A172 (cell line): ENCODE measurements at regions not wholly inside any gene's neighbourhood (a gene's known extent, or its start where the extent isn't known, plus 50 kb on each side); places are given as distances from the start of the nearest gene placed in this dataset.

ENCODE experiments used
- DNase-seq: peaks from one replicate; pipeline ENCODE4 v3.0.0-alpha.2; 2015; ENCODE audit warnings: low spot score

DNA sequence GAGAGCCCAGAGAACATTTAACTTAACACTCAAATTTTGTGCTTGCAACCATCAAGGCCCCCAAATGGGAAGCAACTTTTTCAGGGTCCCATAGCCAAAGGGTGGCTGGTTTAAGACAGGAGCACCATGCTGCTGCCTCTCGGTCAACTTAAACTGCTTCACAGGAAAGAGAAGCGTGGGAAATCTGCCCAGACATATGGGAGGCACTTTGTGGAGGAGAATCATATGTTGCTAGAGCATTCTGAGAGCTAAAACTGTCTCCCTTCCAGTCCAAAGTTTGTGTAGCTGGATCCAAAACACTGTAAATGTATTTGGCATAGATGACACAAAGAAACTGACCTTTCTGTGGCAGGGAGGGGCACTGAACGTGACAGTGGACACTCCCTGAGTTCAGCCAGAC, 305.9 kb upstream of the RORA start:
- no peak for DNase-seq

DNA sequence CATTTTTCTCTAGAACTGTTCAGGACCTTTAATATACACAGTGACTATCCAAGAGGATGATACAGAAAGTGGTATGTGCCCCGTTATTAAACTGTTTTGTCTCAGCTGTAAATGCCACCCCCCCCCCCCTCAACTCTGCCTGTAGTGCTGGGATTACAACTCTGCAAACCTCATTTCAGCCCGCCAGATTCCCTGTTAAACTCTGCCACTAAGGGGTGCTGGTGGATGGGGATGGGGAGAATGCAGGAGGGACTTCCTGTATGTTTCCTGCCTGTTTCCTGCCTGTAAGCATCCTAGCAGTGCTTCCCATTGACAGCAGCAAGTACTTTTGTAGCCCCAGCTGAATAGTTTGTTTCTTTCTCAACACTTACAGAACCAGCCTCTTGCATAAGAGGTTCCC, 301.7 kb upstream of the RORA start:
- DNase-seq = no peak

DNA sequence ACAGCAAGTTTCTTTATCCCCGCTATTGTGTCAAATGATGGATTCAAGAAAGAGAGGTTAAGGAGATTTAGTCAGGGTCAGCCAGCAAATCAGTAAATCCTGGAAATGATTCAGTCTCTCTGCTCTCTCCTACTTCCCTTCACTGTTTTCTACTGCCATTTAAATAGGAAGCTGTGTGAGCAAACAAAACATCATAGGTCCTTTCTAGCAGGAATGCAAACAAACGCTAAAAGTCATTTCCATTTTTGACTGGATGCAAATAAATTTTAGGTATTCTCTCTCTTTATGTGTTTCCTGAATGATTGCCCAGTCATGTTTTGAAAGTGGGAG, 299.4 kb upstream of the RORA start:
- no peak for DNase-seq

DNA sequence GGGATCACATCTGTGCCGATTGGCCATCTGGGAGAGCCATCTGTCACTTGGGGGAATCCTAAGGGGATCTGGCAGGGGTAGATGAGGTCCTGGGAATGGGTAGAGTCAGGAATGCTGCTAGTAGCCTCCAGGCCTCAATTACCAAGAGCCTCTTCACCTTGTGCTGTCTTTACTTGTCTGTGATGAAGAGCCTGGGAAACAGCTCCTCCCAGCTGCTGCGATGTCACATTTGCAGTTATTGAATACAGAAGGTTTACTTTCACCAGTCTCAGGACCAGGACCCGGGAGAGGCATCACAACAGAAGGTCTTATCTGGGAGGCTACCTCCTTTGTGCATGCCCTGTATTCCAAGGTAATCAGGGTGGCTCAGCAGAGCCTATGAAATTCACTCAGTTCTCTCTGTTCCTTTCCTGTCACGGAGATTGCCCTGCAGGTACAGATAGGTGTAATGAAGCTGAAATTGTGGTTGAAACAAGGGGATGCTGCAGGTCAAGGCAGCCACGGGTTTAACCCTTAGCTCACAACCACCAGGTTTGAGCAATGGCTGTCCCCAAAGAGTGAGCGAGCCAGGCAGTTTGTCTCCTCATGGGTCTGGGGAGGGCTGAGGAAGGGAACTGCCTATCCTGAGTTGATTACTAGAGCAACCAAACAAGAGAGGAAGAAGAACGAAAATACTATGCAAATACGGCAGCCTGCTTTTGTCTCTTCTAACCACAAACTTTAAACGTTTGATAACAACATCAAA, 298.9 kb upstream of the RORA start:
- no peak for DNase-seq

DNA sequence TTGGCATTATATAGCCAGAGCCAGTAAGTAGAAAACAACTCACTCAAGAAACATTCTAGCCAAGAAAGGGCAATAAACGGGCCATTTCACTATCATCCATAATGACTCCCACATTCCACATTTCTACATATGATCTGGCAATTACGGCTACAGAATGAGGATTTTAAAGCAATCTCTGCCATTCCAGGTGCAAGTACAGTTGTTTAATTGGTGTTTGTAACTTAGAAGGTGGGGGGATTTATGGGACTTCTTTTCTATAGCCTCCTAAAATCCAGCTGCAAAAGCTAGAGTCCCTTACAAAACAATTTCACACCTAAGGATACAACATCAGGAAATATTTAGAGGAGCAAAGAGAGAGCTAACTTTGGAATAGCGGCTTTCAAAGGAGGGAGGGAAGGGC, 295.4 kb upstream of the RORA start:
- no peak for DNase-seq

DNA sequence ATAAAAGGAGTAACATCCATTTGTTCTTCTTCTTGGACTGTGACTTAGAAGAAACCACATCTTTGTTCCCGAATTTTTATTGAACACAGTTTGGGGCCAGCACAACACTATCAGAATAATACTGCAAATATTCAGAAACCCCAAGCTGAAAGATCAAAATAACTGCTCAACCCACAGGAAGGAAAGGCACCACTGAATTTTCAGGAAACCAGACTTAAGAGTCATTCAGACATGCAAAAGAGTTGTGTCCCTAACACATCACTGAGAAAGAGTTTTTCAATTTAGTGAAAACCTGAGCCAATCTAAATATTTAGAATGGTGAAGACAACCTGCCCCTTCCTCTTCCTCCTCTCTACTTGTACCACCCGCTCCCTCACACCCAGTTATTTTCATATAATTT, 295.0 kb upstream of the RORA start:
- no peak for DNase-seq

DNA sequence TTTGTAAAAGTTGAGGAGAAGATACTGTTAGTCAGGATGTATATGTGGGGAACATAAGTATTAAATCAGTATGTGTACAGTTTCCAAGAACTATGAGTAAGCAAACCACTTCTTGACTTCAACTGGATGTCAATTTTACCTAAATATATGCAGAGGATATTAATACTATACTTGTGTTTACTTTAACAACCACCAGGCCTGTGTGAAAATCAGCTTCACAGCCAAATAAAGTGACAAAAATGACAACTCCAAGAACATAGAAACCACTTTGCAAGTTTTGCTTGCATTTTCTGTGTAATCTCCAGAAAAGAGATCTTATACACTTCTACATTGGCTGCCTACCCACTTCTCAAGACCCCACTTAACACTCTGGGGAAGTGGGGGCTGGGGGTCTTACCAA, 293.3 kb upstream of the RORA start:
- no peak for DNase-seq

DNA sequence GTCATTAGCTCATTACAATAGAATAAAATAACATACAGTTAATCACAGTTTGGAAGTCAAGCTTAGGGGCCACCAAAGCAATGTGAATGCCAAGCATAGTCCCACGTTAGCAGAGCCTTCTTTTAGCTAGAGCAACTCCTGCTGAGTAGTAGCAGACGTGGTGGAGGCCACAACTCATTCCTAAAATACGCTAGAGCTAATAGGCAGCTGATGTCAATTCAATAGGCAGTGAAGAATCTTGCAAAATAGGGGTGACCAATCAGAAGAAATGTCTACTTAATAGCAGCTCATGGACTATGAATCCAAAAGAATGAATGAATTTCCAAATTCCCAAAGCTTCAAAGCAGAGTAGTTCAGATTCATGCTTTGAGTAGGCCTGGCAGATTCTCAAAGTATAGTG, 292.9 kb upstream of the RORA start:
- no peak for DNase-seq

DNA sequence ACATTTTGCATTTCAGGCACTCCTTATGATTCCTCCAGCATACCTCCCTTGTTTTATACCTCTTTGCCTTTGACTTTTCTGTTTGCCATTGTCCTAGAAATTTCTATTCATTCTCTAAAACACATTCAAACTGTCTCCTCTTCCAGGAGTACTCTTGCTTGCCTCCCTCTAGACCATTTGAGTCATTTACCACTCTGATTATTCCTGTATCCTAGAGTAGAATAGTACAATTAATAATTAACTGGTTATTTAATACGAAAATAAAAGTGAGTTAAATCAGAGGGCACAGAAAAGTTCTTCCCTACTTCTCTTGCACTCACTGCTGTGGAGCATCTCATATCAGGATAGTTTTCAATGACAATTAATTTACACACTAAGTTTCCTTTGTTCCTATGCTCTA, 290.2 kb upstream of the RORA start:
- DNase-seq = no peak

DNA sequence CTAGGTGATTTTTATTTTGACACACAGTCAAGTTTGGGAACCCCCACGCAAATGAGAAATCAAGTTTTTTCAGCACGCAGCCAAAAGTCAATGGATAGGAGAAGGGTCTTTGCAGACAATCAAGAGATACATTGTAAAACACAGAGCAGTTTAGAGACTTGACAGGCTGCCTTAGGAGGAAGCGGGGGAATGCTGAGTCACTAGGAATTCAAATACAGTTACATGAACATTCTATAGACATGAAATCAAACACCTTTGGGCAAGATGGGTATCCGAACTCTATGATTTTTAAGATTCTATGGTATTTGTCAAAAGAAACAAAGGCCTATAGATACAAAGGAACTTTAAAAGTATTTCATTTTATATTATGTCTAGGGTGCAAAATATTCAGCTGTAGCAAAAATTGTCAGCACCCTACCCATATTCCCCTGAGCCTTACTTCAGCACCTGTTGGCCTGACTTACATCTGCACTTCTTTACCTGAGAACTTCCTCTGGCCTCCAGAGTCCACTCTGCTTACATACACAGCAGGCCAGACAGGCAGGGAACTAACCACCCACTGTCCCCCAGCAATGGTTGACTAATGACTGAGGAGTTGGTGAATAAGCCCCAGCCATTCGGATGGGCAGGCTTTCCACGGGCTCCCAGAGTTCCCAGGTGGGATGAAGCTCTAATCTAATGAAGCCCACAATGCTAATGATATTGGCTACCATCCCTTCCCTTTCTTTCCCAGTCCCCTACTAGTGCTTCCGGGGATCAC, 289.3 kb upstream of the RORA start:
- no peak for DNase-seq

DNA sequence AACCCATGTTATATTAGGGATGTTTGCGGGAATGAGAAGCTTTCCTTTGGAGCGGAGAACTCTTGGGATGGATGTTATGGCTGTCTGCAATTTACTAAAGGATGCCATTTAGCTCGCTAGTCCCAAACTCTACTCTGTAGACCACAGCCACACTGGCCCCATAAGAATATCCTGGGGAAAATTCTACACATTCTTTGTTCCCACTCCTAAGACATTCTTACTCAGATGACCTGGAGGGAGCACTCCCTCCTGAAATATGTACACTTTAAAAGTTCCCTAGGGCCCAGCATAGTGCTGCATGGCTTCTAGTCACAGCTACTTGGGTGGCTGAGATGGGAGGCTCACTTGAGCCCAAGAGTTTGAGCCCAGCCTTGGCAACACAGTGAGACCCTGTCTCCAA, 288.7 kb upstream of the RORA start:
- no peak for DNase-seq

DNA sequence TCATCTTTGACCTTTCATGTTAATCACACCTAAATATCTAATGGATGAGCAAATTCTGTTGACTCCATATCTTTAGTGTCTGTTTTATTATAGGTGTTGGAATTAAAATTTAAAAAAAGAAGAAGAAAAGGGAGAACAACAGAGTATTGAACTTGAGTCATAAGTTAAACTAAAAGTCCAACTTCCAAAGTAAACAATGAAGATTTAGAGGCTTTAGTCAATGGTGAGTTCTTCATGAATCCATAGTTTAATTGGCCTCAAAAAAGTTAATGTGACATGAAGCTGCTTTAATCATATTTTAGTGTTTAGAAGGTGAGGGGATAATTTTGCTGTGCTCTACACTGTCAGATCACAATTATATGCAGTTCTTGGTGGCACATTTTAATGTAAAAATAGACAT, 288.2 kb upstream of the RORA start:
- no peak for DNase-seq

DNA sequence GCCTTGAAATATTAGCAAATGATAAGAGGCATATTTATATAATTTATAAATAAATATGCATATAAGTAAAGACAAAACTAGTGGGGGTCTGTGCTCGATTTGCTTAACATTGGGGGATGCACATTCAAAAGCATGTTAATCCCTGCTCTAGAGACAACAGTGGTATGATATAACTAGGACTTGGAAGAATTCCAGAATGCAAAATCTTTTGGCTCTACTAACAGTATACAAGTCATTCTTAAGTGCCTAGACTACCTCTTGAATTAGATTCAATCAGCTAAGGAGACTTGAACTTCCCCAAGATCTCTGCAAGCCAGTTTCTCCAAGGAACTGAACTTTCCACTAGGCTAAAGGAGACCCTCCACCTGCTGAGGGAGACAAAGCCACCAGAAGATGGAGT, 282.7 kb upstream of the RORA start:
- no peak for DNase-seq

DNA sequence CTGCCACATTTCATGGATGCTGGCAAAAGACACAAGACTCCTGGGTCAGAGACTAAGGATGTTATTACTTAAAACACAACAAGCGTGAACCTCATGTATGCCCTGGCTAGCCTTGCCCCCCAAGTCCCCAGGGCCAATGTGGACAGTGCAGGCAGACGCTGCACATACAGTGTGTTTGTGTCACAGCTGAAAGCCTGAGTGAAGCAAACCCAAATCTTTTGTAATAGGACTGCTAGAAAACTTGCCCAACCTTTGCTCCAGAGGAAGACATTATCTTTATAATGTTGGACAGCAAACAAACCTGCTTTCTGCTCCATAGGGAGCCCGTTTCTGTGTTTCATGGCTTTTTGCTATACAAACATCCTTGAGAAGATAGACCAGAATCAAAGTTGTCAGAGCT, 282.0 kb upstream of the RORA start:
- no peak for DNase-seq

DNA sequence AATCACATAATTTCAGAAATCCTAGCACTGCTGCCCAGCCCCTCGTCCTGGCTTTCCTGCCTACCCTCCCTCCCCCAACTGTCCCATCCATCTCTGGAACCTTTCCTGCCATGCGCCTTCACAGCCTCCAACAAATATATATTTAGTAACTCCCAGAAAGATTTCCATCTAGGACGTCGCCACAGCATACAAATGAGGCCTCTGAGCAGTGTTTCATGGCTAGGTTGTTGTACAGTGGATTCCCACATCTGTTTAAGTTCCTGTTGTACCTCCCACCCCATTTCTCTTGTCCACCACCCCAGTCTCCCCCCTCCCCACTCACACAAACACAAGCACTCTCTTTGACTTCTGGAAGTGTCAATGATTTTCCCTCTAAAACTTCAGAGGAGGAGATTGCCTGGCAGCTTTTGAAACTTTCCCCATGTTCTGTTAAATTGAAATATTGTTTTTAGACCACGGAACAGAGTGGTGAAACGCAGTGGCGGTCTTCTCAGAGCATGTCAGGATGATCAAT, 280.3 kb upstream of the RORA start:
- no peak for DNase-seq

DNA sequence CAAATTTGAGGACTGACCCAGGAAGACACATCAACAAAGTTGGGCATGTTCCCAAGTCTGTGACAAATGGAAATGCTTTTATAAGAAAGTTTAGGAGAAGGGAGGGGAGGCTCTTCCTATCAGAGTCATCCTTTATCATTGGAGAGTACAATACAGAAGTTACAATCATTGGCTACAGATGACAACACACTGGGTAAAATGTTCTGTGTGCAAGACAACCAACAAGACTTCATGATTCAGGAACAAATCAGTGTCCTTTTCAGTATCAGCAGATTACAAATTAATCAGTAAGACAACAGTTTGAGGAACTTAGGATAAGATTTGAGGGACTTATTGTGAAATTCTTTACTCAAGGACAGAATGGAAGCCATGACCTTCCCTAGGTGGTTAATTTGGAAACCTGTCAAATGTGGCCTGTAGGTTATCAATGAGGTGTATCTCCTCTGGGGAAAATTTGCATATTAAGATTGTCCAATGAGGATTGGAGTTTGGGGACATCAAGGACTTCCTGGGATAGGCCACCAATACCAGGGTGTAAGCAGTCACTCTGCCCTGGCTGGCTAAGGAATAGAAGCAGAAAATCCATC, 274.4 kb upstream of the RORA start:
- DNase-seq = no peak

DNA sequence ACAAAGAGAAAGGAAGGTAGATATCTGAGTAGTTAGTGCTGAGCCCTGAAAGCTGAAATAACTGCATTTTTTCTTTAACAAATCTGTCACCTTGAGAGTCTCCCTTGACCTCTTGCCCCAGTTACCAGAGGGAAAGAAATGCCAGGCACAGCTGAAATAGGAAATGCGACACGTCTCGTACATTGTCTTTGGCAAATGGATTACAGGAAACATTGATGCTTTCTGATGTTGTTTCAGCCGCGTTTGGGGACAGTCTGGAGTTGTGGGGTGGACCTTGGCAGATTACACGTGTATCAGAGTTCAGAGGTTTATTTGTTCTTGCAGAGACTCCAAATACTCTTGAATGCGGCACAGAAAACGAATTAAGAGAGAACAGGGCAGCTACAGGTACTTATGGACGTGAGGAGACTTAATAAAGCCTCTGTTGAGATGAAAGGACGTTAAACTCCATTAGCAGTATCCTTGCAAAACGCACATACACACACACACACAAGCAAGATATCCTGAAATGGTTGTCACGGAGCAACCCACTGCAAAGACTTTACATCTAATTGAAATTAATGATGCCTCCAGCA, 272.8 kb upstream of the RORA start:
- DNase-seq = no peak

DNA sequence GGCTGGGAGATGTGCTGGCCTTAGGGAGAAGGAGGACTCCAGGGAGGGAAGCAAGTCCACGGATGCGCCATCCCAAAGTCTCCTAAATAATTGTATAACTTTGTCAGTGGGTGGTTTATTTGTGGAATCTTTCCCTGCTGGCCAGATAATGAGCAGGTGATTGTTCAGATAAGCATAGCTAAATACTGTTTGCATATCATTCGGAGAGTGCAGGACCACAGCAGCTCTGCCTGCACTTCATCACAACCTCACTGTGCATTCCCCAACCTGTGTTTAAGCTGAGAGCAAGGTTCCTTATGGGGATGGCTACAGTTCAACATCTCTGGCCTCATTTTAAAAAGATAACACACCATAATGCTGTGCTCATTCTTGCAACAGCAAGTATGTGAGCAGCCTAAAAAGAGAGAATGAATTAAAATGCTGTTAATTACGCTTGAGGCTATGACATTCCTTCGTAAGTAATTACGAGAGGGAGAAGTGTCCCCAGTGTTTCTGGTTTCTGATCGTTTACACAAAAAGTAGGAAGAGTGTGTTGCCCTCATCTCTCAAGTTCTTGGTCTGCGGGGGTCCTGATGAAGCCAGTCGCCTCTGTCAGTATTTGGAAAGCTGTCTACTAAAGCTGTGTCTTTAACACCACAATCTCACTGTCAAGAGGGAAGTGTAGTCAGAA, 272.0 kb upstream of the RORA start:
- no peak for DNase-seq

DNA sequence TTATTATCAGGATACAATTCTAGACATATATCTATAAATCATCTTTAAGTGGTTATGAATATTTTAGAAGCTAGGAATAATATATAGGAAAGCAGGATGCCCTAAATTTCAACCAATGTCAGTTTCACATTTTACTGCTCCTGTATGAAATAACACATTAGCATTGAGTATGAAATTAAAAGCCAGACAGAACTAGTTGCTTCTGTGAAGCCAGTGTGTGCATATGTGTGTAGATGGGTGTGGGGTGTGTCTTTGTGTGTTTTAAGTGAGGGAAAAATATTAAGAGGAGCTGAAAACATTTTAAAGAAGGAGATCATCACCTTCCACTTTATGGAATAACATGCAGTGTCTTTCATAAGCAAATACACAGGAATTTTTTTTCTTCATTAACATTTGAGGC, 271.4 kb upstream of the RORA start:
- DNase-seq = no peak

DNA sequence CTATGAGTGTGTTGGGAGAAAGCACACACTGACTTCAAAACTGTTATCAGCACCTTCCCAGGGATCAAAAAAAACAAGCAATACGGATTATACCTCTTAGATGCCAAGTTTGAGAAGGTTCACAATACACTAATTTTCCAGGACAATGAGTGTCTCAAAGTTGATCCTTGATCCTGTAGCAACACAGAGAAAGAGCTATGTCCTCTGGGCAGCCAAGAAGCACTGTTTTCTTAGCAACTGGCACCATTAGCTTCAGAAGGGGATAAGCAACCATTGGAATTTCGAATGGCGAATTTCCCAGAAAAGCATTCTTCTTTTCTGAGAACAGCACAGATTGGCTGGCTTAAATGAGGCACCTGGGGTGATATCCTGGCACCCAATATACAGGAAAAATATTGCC, 270.3 kb upstream of the RORA start:
- DNase-seq = no peak

DNA sequence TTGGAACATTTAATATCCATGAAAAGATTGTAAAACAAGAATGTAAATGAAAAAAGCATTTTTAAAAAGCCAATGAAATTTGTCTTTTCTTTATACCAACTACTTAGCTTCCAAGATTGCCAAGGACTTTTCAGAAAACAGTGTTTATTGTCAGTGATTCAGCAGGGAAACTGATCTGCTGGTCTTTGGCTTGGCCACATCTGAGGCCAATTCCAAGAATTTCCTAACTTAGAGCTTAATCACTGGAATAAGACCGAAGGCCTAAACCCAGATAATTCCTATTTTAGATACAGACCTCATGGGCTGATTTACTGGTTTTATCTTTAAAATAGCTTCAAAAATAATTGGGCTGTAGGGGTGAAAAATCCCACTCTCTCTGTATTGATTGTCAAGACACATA, 260.5 kb upstream of the RORA start:
- no peak for DNase-seq

DNA sequence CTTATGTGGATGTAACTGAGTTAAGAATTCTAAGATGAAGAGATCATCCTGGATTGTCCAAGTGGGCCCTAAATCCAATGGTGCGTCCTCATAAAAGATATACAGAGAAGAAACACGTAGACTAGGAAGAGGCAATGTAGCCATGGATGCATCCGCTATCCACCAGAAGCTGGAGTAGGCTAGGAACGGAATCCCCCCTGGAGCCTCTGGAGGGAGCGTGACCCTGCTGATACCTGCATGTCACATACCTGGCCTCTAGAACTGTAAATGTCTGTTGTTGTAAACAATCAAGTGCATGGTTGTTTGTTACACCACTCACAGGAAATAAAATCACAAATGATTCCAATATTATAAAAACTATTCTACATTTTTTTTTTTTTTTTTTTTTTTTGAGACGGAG, 254.5 kb upstream of the RORA start:
- DNase-seq = no peak
